Activated CD8-positive, alpha-beta T cell treated with anti-CD3 and anti-CD28 coated beads, Interleukin-2, amount 10 ng/mL, durations not matched to agents 7 days and 5 days (primary cell): ENCODE measurements at regions not wholly inside any gene's neighbourhood (a gene's known extent, or its start where the extent isn't known, plus 50 kb on each side); places are given as distances from the start of the nearest gene placed in this dataset.

Experiments
- ATAC-seq: fragments of 150-1000 bp; cut with Tn5 transposase; one replicate; pipeline ENCODE4 v1.10.0; 2021; ENCODE audit warnings: moderate library complexity
- CTCF ChIA-PET: fragments of 350-600 bp; sonication (Branson Sonifier 250); formaldehyde crosslinking; loops from one replicate; lab custom pipeline; 2021; ENCODE audit warnings: antibody characterized with exemption; lab: Charles Lee
- POLR2A ChIA-PET: fragments of 350-600 bp; sonication (Branson Sonifier 250); formaldehyde crosslinking; loops from one replicate; lab custom pipeline; 2021; ENCODE audit warnings: antibody characterized with exemption; lab: Charles Lee
- DNase-seq: peaks from one replicate; pipeline ENCODE4 v3.0.0-alpha.2; 2020
- H3K27ac Mint-ChIP-seq: one replicate; pipeline ENCODE4 v1.8.0; 2021; ENCODE audit warnings: mild to moderate bottlenecking, mixed read lengths
- H3K27me3 Mint-ChIP-seq: one replicate; pipeline ENCODE4 v1.8.0; 2021; ENCODE audit warnings: low read depth, mixed read lengths
- H3K36me3 Mint-ChIP-seq: one replicate; pipeline ENCODE4 v1.8.0; 2021; ENCODE audit warnings: low read depth, mixed read lengths
- H3K4me1 Mint-ChIP-seq: one replicate; pipeline ENCODE4 v1.8.0; 2021; ENCODE audit warnings: low read depth, mixed read lengths
- H3K4me3 Mint-ChIP-seq: one replicate; pipeline ENCODE4 v1.8.0; 2021; ENCODE audit warnings: mild to moderate bottlenecking, mixed read lengths
- H3K9me3 Mint-ChIP-seq: one replicate; pipeline ENCODE4 v1.8.0; 2022; ENCODE audit warnings: mixed read lengths; ENCODE audit not compliant: insufficient read depth

DNA sequence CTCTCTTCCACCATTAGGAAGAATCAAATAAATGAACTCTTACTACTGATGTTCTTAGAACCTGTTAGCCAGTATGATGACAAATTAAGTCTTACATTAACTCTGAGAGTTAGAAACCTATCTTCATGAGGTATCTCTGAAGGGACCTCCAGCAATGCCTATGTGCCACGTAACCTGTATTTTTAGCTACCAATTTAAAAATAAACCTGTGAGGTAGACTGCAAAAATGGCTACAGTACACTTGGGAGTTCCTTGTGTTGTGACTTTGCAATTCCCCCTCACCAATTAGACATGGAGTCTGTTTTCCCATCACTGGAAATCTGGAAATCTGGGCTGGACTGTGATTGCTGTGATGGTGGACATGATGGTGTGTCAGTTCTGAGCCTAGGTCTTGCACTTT, 143.7 kb upstream of the MPHOSPH6 start:
- no peaks in the 10 kb centered on the region for H3K36me3 Mint-ChIP-seq
- DNase-seq (no peak), ATAC-seq (no peak)
- ChIA-PET CTCF (no interaction called here), POLR2A (no interaction called here)
- H3K27me3 Mint-ChIP-seq, result no peaks in the 10 kb centered on the region
- H3K4me1 Mint-ChIP-seq, result no peaks in the 10 kb centered on the region
- H3K27ac Mint-ChIP-seq, result no peak overlapping the region
- no peak overlapping the region for H3K4me3 Mint-ChIP-seq
- no peaks in the 10 kb centered on the region for H3K9me3 Mint-ChIP-seq

DNA sequence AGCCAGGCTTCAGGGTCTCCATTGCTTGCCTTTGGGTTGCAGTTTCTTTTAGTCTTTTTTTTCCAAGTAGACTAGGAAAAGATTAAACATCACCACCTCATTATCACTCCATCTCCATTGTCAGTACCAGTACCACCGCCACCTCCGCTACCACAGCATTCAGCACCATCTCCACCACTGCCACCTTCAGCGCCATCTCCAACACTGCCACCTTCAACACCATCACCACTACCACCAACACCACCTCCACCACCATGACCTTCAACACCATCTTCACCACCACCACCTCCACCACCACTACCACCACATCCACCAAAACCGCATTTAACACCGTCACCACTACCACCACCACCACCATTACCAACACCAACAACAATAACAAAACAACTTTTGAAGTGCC, 141.5 kb upstream of the MPHOSPH6 start:
- no peaks in the 10 kb centered on the region for H3K36me3 Mint-ChIP-seq
- CTCF ChIA-PET, result no interaction called here

DNA sequence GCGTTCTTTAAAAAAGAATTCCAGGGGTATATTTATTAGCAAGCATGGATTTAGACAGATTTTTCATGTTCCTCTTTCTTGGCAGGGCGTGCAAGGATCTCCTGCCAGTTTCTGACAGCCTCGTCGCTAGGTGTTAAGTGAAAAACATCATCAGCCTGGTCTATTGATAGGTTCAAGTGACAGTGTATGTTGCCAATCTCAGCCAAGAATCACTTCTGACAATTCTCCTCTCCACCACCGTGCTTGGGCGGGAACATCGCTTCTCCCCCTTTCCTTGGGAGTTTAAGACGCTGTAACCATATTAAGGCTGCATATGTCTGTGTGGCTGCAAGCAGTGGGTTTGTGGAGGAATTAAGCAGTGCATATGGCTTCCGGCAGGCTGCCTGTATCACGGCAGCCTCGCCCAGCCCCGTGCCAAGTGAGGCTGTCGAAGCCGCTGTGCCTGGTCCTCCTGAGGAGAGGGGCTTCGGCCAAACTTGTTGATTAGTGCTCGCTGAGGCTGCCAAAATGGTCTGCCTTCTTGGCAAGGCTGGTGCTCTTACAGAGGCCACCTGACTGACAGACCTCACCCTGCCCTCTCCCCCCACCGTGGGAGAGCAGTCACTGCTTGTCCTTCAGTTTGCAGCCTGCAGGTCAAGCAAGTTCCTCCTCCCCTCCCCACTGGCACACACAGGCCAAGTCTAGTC, 132.2 kb upstream of the MPHOSPH6 start:
- H3K36me3 Mint-ChIP-seq, result no peaks in the 10 kb centered on the region
- H3K4me3 Mint-ChIP-seq, result no peak overlapping the region
- ChIA-PET CTCF (no interaction called here), POLR2A (no interaction called here)
- no peak overlapping the region for H3K27ac Mint-ChIP-seq
- ATAC-seq (no peak), DNase-seq (no peak)
- H3K9me3 Mint-ChIP-seq, result no peaks in the 10 kb centered on the region
- H3K27me3 Mint-ChIP-seq, result no peaks in the 10 kb centered on the region
- no peaks in the 10 kb centered on the region for H3K4me1 Mint-ChIP-seq

More for the DNA sequence above, 141.5 kb upstream of the MPHOSPH6 start:
- no peaks in the 10 kb centered on the region for H3K9me3 Mint-ChIP-seq
- POLR2A ChIA-PET, result no interaction called here
- H3K27ac Mint-ChIP-seq, result no peak overlapping the region
- H3K4me1 Mint-ChIP-seq, result no peaks in the 10 kb centered on the region
- ATAC-seq (no peak), DNase-seq (no peak)
- no peaks in the 10 kb centered on the region for H3K27me3 Mint-ChIP-seq
- no peak overlapping the region for H3K4me3 Mint-ChIP-seq

GRCh38 chr16:82301146-82301755, 131.2 kb upstream of the MPHOSPH6 start:
- Mint-ChIP-seq H3K9me3 (no peaks in the 10 kb centered on the region), H3K27ac (no peak overlapping the region), H3K4me3 (no peak overlapping the region), H3K36me3 (no peaks in the 10 kb centered on the region), H3K27me3 (peaks cover 2% of the 10 kb centered on the region), H3K4me1 (no peaks in the 10 kb centered on the region)
- peak; percentile 44 for ATAC-seq
- peak; percentile 24 for DNase-seq
- CTCF ChIA-PET, result no interaction called here
- POLR2A ChIA-PET, result no interaction called here

GRCh38 chr16:82300374-82300951, 130.4 kb upstream of the MPHOSPH6 start:
- H3K27ac Mint-ChIP-seq, result no peak overlapping the region
- ATAC-seq, result no peak
- H3K4me3 Mint-ChIP-seq, result no peak overlapping the region
- ChIA-PET POLR2A (interaction anchor here (0.6 kb wide), 1 partner anchor 412 kb away, joined by 3 read pairs; no protein-coding TSS in a partner anchor), CTCF (no interaction called here)
- no peaks in the 10 kb centered on the region for H3K36me3 Mint-ChIP-seq
- no peak for DNase-seq
- H3K9me3 Mint-ChIP-seq, result no peaks in the 10 kb centered on the region
- H3K4me1 Mint-ChIP-seq, result no peaks in the 10 kb centered on the region
- H3K27me3 Mint-ChIP-seq, result peaks cover 3% of the 10 kb centered on the region

DNA sequence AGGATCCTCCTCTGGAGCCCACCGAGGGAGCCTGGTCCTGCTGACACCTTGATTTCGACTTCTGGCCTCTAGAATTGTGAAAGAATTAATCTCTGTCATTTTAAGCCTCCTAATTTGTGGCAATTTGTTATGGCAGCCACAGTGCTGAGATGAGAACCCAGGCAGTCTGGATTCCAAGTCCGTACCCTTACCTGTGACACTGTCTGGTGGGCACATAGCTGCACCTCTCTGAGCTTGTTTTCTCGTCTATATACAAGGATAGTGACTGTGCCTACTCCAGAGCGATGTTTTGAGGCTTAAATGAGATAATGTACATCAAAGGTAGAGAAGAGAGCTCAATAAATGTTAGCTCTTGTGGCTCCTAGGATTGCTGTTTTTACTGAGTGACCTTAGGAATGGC, 128.4 kb upstream of the MPHOSPH6 start:
- H3K27ac Mint-ChIP-seq, result no peak overlapping the region
- POLR2A ChIA-PET, result no interaction called here
- ATAC-seq (no peak), DNase-seq (peak; percentile 23)
- H3K36me3 Mint-ChIP-seq, result no peaks in the 10 kb centered on the region
- CTCF ChIA-PET, result interaction anchor here (1.2 to 1.3 kb wide), 2 partner anchors 9 to 35 kb away, joined by 3 to 4 read pairs; no protein-coding TSS in a partner anchor
- H3K27me3 Mint-ChIP-seq, result peaks cover 3% of the 10 kb centered on the region
- H3K9me3 Mint-ChIP-seq, result no peaks in the 10 kb centered on the region
- no peaks in the 10 kb centered on the region for H3K4me1 Mint-ChIP-seq
- no peak overlapping the region for H3K4me3 Mint-ChIP-seq

GRCh38 chr16:82295290-82296201, 125.5 kb upstream of the MPHOSPH6 start:
- CTCF ChIA-PET, result no interaction called here

DNA sequence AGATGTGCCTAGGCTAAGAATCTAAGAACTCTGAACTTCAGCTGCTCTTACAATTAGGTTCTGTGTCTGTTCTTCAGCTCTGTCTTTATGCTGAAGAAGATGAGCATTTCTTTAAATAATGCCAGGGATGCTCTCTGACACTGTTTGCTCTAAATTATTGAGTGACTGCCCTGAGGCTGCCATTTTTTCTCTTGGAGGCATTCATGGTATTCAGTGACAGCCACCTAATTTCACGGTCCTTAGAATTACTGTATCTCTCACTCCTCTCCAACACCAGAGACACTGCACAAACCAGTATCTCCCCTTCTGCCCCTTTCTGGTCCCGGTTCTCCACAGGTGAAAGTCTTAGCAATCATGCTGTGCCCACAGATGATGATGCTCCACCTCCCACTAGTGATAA, 123.6 kb upstream of the MPHOSPH6 start:
- Mint-ChIP-seq H3K9me3 (no peaks in the 10 kb centered on the region), H3K4me1 (no peaks in the 10 kb centered on the region), H3K36me3 (no peaks in the 10 kb centered on the region), H3K4me3 (no peak overlapping the region), H3K27ac (no peak overlapping the region), H3K27me3 (peaks cover 10% of the 10 kb centered on the region)
- ChIA-PET POLR2A (no interaction called here), CTCF (no interaction called here)
- no peak for DNase-seq
- no peak for ATAC-seq

More at GRCh38 chr16:82295290-82296201, 125.5 kb upstream of the MPHOSPH6 start:
- ATAC-seq, result no peak
- Mint-ChIP-seq H3K36me3 (no peaks in the 10 kb centered on the region), H3K4me1 (no peaks in the 10 kb centered on the region), H3K4me3 (no peak overlapping the region), H3K9me3 (no peaks in the 10 kb centered on the region), H3K27ac (no peak overlapping the region), H3K27me3 (peaks cover 5% of the 10 kb centered on the region)
- no peak for DNase-seq
- POLR2A ChIA-PET, result no interaction called here

- ChIA-PET CTCF (interaction anchor here (1.3 kb wide), 1 partner anchor 25 kb away, joined by 4 read pairs; no protein-coding TSS in a partner anchor), POLR2A (no interaction called here)
- DNase-seq (no peak), ATAC-seq (no peak)
- Mint-ChIP-seq H3K4me1 (no peaks in the 10 kb centered on the region), H3K27me3 (peaks cover 14% of the 10 kb centered on the region), H3K27ac (no peak overlapping the region), H3K9me3 (no peaks in the 10 kb centered on the region), H3K36me3 (no peaks in the 10 kb centered on the region), H3K4me3 (no peak overlapping the region)
These were observed 117.9 kb upstream of the MPHOSPH6 start for GRCh38 chr16:82287937-82288336.

GRCh38 chr16:82282662-82283061, 112.6 kb upstream of the MPHOSPH6 start:
- Mint-ChIP-seq H3K36me3 (no peaks in the 10 kb centered on the region), H3K27me3 (peaks cover 8% of the 10 kb centered on the region), H3K4me3 (no peak overlapping the region), H3K27ac (no peak overlapping the region), H3K4me1 (no peaks in the 10 kb centered on the region), H3K9me3 (no peaks in the 10 kb centered on the region)
- no peak for DNase-seq
- ATAC-seq, result no peak
- POLR2A ChIA-PET, result no interaction called here
- CTCF ChIA-PET, result interaction anchor here (1.3 kb wide), 1 partner anchor 174 kb away, joined by 3 read pairs; no protein-coding TSS in a partner anchor

GRCh38 chr16:82281544-82281943, 111.5 kb upstream of the MPHOSPH6 start:
- Mint-ChIP-seq H3K27me3 (peaks cover 5% of the 10 kb centered on the region), H3K4me3 (no peak overlapping the region), H3K27ac (no peak overlapping the region), H3K9me3 (no peaks in the 10 kb centered on the region), H3K4me1 (no peaks in the 10 kb centered on the region), H3K36me3 (no peaks in the 10 kb centered on the region)
- ChIA-PET POLR2A (no interaction called here), CTCF (no interaction called here)
- no peak for DNase-seq
- ATAC-seq, result no peak
